ENCODE measurements at regions not wholly inside any gene's neighbourhood (a gene's known extent, or its start where the extent isn't known, plus 50 kb on each side); places are given as distances from the start of the nearest gene placed in this dataset.

DNA sequence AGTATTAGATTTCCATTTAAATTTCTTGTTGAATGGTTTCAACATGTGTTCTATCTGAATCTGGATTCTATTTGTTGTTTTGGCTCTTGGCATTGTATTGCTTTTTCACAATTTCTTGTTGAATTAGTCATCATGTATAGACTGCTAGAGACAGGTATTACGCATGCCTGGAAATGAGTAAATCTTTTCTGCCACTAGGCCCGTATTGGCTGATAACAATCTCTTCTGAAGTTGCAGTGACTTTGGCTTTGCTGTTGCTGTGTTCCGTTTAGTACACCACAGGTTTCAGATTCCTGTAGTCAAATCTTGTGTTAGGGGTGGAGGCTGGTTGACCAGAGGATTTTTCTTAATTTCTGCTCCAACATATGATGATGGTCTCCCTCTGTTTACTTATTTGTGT is 1339.4 kb downstream of the GRIK2 start:
- FAIRE-seq (no peak), DNase-seq (ENCODE audit: low read depth, low spot score) (no peak), ATAC-seq (peak; percentile 55)
- SMC1A ChIA-PET (ENCODE audit: uncharacterized antibody, unreplicated experiment): no interaction called here
- no peaks in the 10 kb centered on the region for H3K27me3 ChIP-seq (replicated peaks in 1 of 2; ENCODE audit: control insufficient read depth in 2 of 2, insufficient read depth in 2 of 2, low read length in 1 of 2)
- in situ Hi-C loops (cut with MboI): no loop called here
- H3K27ac ChIP-seq (ENCODE audit: control insufficient read depth, insufficient read depth): no peak overlapping the region
- intact Hi-C loops (cut with micrococcal nuclease; ENCODE audit: unreplicated experiment): no loop called here
- RAD21 ChIA-PET (ENCODE audit: unreplicated experiment): no interaction called here
- H2AFZ ChIP-seq (ENCODE audit: control insufficient read depth, low read depth, low read length): no peak overlapping the region
- BruUV-seq (replicated peaks): no TSS peak
- no peaks in the 10 kb centered on the region for H3K4me1 ChIP-seq (ENCODE audit: control insufficient read depth, insufficient read depth, low read length)
- TF ChIP-seq NR2F1 (conservative IDR thresholded peaks at IDR 0.05) (no peak), EZH2 (IDR thresholded peaks at IDR 0.05; ENCODE audit: borderline replicate concordance, control insufficient read depth, low read depth, low read length) (no peak), FOS (IDR thresholded peaks at IDR 0.05; ENCODE audit: borderline replicate concordance, extremely low read depth, insufficient read length) (no peak), CBFB (IDR thresholded peaks at IDR 0.05; ENCODE audit: low read depth) (no peak), JUND (IDR thresholded peaks at IDR 0.05; ENCODE audit: low read depth, low read length) (no peak), ZNF217 (IDR thresholded peaks at IDR 0.05) (no peak), BCL11A (IDR thresholded peaks at IDR 0.05; ENCODE audit: low read depth, low read length) (no peak), HCFC1 (IDR thresholded peaks at IDR 0.05; ENCODE audit: low read length) (no peak), NFXL1 (IDR thresholded peaks at IDR 0.05; ENCODE audit: borderline replicate concordance) (no peak), LARP7 (IDR thresholded peaks at IDR 0.05) (no peak), BRCA1 (IDR thresholded peaks at IDR 0.05; ENCODE audit: low read depth, low read length) (no peak), POU2F2 (IDR thresholded peaks at IDR 0.05; ENCODE audit: borderline replicate concordance, low read depth, low read length) (no peak), IKZF2 (IDR thresholded peaks at IDR 0.05) (no peak), POLR2AphosphoS5 (IDR thresholded peaks at IDR 0.05; ENCODE audit: low read length) (no peak), MTA2 (IDR thresholded peaks at IDR 0.05; ENCODE audit: low read depth) (no peak), SIN3A (IDR thresholded peaks at IDR 0.05; ENCODE audit: low read depth, low read length) (no peak)
- TF ChIP-seq, protein P1, sequence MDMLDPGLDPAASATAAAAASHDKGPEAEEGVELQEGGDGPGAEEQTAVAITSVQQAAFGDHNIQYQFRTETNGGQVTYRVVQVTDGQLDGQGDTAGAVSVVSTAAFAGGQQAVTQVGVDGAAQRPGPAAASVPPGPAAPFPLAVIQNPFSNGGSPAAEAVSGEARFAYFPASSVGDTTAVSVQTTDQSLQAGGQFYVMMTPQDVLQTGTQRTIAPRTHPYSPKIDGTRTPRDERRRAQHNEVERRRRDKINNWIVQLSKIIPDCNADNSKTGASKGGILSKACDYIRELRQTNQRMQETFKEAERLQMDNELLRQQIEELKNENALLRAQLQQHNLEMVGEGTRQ (IDR thresholded peaks at IDR 0.05; ENCODE audit: borderline replicate concordance, low read depth, low read length): no peak
- TF ChIP-seq, protein P2, sequence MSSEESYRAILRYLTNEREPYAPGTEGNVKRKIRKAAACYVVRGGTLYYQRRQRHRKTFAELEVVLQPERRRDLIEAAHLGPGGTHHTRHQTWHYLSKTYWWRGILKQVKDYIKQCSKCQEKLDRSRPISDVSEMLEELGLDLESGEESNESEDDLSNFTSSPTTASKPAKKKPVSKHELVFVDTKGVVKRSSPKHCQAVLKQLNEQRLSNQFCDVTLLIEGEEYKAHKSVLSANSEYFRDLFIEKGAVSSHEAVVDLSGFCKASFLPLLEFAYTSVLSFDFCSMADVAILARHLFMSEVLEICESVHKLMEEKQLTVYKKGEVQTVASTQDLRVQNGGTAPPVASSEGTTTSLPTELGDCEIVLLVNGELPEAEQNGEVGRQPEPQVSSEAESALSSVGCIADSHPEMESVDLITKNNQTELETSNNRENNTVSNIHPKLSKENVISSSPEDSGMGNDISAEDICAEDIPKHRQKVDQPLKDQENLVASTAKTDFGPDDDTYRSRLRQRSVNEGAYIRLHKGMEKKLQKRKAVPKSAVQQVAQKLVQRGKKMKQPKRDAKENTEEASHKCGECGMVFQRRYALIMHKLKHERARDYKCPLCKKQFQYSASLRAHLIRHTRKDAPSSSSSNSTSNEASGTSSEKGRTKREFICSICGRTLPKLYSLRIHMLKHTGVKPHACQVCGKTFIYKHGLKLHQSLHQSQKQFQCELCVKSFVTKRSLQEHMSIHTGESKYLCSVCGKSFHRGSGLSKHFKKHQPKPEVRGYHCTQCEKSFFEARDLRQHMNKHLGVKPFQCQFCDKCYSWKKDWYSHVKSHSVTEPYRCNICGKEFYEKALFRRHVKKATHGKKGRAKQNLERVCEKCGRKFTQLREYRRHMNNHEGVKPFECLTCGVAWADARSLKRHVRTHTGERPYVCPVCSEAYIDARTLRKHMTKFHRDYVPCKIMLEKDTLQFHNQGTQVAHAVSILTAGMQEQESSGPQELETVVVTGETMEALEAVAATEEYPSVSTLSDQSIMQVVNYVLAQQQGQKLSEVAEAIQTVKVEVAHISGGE (CRISPR knock-in tag; IDR thresholded peaks at IDR 0.05): no peak
- TF ChIP-seq, protein P3, sequence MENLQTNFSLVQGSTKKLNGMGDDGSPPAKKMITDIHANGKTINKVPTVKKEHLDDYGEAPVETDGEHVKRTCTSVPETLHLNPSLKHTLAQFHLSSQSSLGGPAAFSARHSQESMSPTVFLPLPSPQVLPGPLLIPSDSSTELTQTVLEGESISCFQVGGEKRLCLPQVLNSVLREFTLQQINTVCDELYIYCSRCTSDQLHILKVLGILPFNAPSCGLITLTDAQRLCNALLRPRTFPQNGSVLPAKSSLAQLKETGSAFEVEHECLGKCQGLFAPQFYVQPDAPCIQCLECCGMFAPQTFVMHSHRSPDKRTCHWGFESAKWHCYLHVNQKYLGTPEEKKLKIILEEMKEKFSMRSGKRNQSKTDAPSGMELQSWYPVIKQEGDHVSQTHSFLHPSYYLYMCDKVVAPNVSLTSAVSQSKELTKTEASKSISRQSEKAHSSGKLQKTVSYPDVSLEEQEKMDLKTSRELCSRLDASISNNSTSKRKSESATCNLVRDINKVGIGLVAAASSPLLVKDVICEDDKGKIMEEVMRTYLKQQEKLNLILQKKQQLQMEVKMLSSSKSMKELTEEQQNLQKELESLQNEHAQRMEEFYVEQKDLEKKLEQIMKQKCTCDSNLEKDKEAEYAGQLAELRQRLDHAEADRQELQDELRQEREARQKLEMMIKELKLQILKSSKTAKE (IDR thresholded peaks at IDR 0.05; ENCODE audit: low read depth, poor library complexity, severe bottlenecking): no peak
- H3K36me3 ChIP-seq (ENCODE audit: control insufficient read depth in 2 of 2, insufficient read depth in 2 of 2, low read length in 1 of 2): no peaks in the 10 kb centered on the region
- no peak overlapping the region for H3K9ac ChIP-seq (ENCODE audit: control insufficient read depth, insufficient read depth, low read length)
- no peak overlapping the region for H3K4me3 ChIP-seq
- H3K4me2 ChIP-seq (ENCODE audit: control insufficient read depth, insufficient read depth): no peak overlapping the region
- CTCF ChIA-PET: no interaction called here
- no peaks in the 10 kb centered on the region for H3K79me2 ChIP-seq (ENCODE audit: control insufficient read depth, insufficient read depth, low read length)
- no peaks in the 10 kb centered on the region for H4K20me1 ChIP-seq (ENCODE audit: control insufficient read depth, insufficient read depth)
- POLR2A ChIA-PET: no interaction called here
- WGBS (ENCODE audit: insufficient coverage, insufficient replicate concordance, low lambda C conversion rate, missing lambda C conversion rate): 29% methylated on average over 3 of the region's 3 CpGs
- no peaks in the 10 kb centered on the region for H3K9me3 ChIP-seq (replicated peaks; ENCODE audit: control insufficient read depth, insufficient read depth, low read length)
